ENCODE measurements at regions not wholly inside any gene's neighbourhood (a gene's known extent, or its start where the extent isn't known, plus 50 kb on each side); places are given as distances from the start of the nearest gene placed in this dataset.

DNA sequence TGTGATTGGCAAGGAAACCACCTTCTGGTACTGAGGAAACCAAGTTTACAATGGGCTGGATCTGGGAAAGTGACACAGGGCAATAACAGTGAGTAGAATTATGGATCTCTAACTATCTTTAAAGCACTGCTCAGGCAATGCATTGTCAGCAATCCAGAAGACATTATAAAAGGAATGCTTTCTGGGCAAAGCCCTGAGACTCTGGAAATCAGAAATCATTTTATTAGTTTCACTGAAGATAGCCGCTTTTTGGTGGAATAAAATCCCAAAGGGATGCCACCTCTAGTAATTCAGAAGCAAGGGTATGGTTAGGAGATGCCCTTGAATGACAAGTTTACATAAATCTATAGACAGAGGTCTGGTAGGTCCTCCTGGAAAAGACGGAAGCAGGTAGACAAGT, 211.1 kb downstream of the DMRT2 start:
- intact Hi-C loops (cut with DNase I; ENCODE audit: low total_unique reads), result no loop called here
- Histone ChIP-seq H3K27me3 (no peaks in the 10 kb centered on the region), H3K36me3 (no peaks in the 10 kb centered on the region), H3K9me3 (no peaks in the 10 kb centered on the region), H3K4me1 (no peaks in the 10 kb centered on the region), H3K4me3 (no peak overlapping the region), H3K27ac (no peak overlapping the region)
- no peak for DNase-seq (ENCODE audit: low spot score in 2 of 2)
- TF ChIP-seq POLR2AphosphoS5 (IDR thresholded peaks at IDR 0.05), result no peak
- TF ChIP-seq POLR2A (IDR thresholded peaks at IDR 0.05), result no peak
- TF ChIP-seq CTCF (IDR thresholded peaks at IDR 0.05), result no peak

DNA sequence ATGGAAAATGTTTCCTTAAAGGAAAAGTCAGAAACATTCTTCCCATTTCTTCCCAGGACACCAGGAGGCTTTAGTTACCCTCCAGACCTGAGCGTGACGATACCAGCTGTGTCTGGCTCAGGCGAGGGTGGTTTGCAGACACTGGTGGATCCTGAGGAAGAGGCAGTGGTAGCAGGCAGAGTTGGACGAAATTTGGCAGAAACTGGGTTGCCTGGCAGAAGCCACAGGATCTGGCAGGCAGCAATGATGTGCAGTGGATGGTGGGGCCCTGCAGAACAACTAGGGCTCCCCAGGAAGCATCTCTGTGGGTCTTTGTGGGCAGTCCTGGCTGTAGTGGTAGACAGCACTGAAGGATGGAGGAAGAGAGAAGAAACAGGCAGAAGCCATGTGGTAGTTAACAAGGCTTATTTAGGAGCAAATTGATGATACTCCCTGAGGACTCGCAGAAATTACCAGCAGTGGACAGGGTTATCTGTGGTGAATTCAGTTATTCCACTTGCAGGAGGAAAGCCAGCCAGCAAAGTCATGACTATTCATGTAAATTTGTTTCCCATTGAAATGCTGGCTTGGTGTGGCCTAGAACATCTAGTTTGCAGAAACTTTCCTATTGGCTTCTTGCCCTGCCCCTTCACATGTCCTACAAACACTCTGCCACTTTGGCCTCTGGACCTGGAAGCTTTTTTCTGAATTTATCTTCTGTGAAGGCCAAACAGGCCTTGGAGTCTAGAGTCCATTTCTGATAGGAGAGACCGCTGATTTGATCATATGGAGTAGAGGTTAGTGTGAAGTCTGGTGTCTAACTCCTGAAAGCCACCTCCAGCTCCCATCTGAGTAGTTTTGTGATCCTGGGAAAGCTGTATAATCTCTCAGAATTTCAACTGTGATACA, 212.0 kb downstream of the DMRT2 start:
- Histone ChIP-seq H3K4me3 (no peak overlapping the region), H3K36me3 (no peaks in the 10 kb centered on the region), H3K4me1 (no peaks in the 10 kb centered on the region), H3K9me3 (no peaks in the 10 kb centered on the region), H3K27ac (no peak overlapping the region), H3K27me3 (no peaks in the 10 kb centered on the region)
- no peak for DNase-seq (ENCODE audit: low spot score in 2 of 2)
- TF ChIP-seq POLR2A (IDR thresholded peaks at IDR 0.05), result no peak
- no peak for TF ChIP-seq CTCF (IDR thresholded peaks at IDR 0.05)
- no peak for TF ChIP-seq POLR2AphosphoS5 (IDR thresholded peaks at IDR 0.05)
- intact Hi-C loops (cut with DNase I; ENCODE audit: low total_unique reads), result no loop called here

- Histone ChIP-seq H3K27ac (no peak overlapping the region), H3K4me1 (no peaks in the 10 kb centered on the region), H3K36me3 (no peaks in the 10 kb centered on the region), H3K4me3 (no peak overlapping the region), H3K27me3 (no peaks in the 10 kb centered on the region), H3K9me3 (no peaks in the 10 kb centered on the region)
- intact Hi-C loops (cut with DNase I; ENCODE audit: low total_unique reads), result no loop called here
- DNase-seq (ENCODE audit: low spot score in 2 of 2), result no peak
- TF ChIP-seq CTCF (IDR thresholded peaks at IDR 0.05), result no peak
- TF ChIP-seq POLR2A (IDR thresholded peaks at IDR 0.05), result no peak
- TF ChIP-seq POLR2AphosphoS5 (IDR thresholded peaks at IDR 0.05), result no peak
Observed at GRCh38 chr9:1267141-1267570, 217.0 kb downstream of the DMRT2 start.

GRCh38 chr9:1267581-1267980, 217.4 kb downstream of the DMRT2 start:
- Histone ChIP-seq H3K4me1 (no peaks in the 10 kb centered on the region), H3K36me3 (no peaks in the 10 kb centered on the region), H3K9me3 (no peaks in the 10 kb centered on the region), H3K27me3 (no peaks in the 10 kb centered on the region), H3K4me3 (no peak overlapping the region), H3K27ac (no peak overlapping the region)
- intact Hi-C loops (cut with DNase I; ENCODE audit: low total_unique reads), result no loop called here
- no peak for DNase-seq (ENCODE audit: low spot score in 2 of 2)
- TF ChIP-seq CTCF (IDR thresholded peaks at IDR 0.05), result no peak
- TF ChIP-seq POLR2A (IDR thresholded peaks at IDR 0.05), result no peak
- no peak for TF ChIP-seq POLR2AphosphoS5 (IDR thresholded peaks at IDR 0.05)

GRCh38 chr9:1269533-1270315, 219.6 kb downstream of the DMRT2 start:
- Histone ChIP-seq H3K27ac (no peak overlapping the region), H3K9me3 (no peaks in the 10 kb centered on the region), H3K4me1 (no peaks in the 10 kb centered on the region), H3K27me3 (no peaks in the 10 kb centered on the region), H3K36me3 (no peaks in the 10 kb centered on the region), H3K4me3 (no peak overlapping the region)
- no peak for DNase-seq (ENCODE audit: low spot score in 2 of 2)
- intact Hi-C loops (cut with DNase I; ENCODE audit: low total_unique reads), result no loop called here
- TF ChIP-seq CTCF (IDR thresholded peaks at IDR 0.05) (no peak), POLR2A (IDR thresholded peaks at IDR 0.05) (no peak), POLR2AphosphoS5 (IDR thresholded peaks at IDR 0.05) (no peak)
